ENCODE measurements at regions not wholly inside any gene's neighbourhood (a gene's known extent, or its start where the extent isn't known, plus 50 kb on each side); places are given as distances from the start of the nearest gene placed in this dataset.

- Mint-ChIP-seq H3K27me3 (ENCODE audit: low read depth) (peaks cover 56% of the 10 kb centered on the region), H3K4me1 (peaks cover 28% of the 10 kb centered on the region), H3K27ac (ENCODE audit: unreplicated experiment) (no peak overlapping the region), H3K4me3 (no peak overlapping the region), H3K36me3 (ENCODE audit: low read depth) (no peaks in the 10 kb centered on the region), H3K9me3 (no peaks in the 10 kb centered on the region)
- no peak for TF ChIP-seq CTCF (conservative IDR thresholded peaks at IDR 0.05)
- no peak for DNase-seq (ENCODE audit: low read depth, low spot score)
Measured at GRCh38 chr5:147080391-147080790, 154.4 kb upstream of the STK32A start.

DNA sequence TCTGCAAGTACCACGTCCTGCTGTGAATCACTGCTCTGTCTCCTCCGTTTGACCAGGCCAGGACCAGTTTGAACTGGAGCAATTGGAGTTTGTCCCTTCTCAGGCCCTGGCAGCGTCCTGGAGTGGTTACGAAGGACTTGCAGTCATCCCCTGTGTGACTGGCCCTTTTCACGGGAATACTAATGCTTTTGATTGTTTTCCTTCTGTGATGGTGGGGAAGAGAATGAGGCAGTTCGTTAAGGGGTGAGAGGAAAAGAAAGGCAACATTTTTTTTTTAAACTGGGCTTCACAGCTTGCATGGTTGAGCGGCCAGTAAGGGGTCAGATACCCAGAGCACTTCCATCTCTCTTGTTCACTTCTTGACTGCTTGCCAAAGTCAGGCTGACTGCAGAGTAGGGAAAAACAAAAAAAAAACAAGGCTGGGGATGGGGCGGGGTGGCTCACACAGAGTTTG is 153.5 kb upstream of the STK32A start:
- TF ChIP-seq CTCF (conservative IDR thresholded peaks at IDR 0.05) = no peak
- Mint-ChIP-seq H3K9me3 (no peaks in the 10 kb centered on the region), H3K27me3 (ENCODE audit: low read depth) (peaks cover 61% of the 10 kb centered on the region), H3K36me3 (ENCODE audit: low read depth) (no peaks in the 10 kb centered on the region), H3K4me3 (no peak overlapping the region), H3K27ac (ENCODE audit: unreplicated experiment) (peak overlapping the region; percentile 65), H3K4me1 (peaks cover 32% of the 10 kb centered on the region)
- no peak for DNase-seq (ENCODE audit: low read depth, low spot score)

DNA sequence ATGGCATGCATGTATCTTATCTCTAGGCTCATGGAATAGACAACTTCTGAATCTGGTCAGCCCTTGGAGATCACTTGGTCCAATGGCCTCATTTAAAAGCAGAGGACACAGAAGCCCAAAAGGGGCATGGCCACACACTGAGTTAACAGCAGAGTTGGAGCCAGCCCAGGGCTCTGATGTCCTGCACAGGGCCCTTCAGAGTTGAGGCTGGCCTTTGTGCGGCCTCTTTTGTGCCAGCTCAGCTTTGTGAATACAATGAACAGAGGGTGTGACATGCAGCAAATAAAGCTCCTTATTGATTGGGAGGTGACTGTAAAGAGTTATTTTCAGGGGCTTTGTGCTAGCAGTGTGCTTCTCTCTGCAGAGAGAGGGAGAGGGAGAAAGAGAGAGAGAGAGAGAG is 150.1 kb upstream of the STK32A start:
- H3K4me3 Mint-ChIP-seq = peak overlapping the region; percentile 3
- DNase-seq (ENCODE audit: low read depth, low spot score) = peak; percentile 45
- no peak overlapping the region for H3K27ac Mint-ChIP-seq (ENCODE audit: unreplicated experiment)
- H3K36me3 Mint-ChIP-seq (ENCODE audit: low read depth) = no peaks in the 10 kb centered on the region
- H3K27me3 Mint-ChIP-seq (ENCODE audit: low read depth) = peaks cover 86% of the 10 kb centered on the region
- no peak for TF ChIP-seq CTCF (conservative IDR thresholded peaks at IDR 0.05)
- H3K4me1 Mint-ChIP-seq = peaks cover 32% of the 10 kb centered on the region
- H3K9me3 Mint-ChIP-seq = no peaks in the 10 kb centered on the region

- Mint-ChIP-seq H3K4me3 (no peak overlapping the region), H3K27me3 (ENCODE audit: low read depth) (peaks cover 84% of the 10 kb centered on the region), H3K9me3 (no peaks in the 10 kb centered on the region), H3K4me1 (peaks cover 32% of the 10 kb centered on the region), H3K27ac (ENCODE audit: unreplicated experiment) (no peak overlapping the region), H3K36me3 (ENCODE audit: low read depth) (no peaks in the 10 kb centered on the region)
- no peak for DNase-seq (ENCODE audit: low read depth, low spot score)
- no peak for TF ChIP-seq CTCF (conservative IDR thresholded peaks at IDR 0.05)
Measured at GRCh38 chr5:147085409-147085808, 149.4 kb upstream of the STK32A start.

DNA sequence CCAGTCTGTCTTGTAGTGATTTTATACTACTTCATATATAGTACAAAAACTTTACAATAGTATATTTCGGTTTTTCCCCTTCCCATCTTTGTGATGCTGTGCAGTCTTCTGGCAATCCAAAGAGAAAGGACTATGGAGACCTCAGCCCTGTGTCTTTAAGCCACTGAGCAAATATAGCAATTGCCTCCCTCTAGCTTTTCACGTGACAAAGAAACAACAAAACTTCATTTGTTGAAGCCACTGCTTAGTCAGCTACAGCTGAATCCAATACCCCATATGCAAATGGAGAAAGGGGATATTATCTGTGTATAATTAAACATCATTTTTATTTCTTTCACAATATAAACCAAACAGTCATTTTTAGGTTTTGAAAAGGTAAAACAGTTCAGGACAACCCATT is 142.8 kb upstream of the STK32A start:
- no peak for DNase-seq (ENCODE audit: low read depth, low spot score)
- Mint-ChIP-seq H3K4me3 (no peak overlapping the region), H3K4me1 (peaks cover 7% of the 10 kb centered on the region), H3K27me3 (ENCODE audit: low read depth) (peaks cover 55% of the 10 kb centered on the region), H3K27ac (ENCODE audit: unreplicated experiment) (no peak overlapping the region), H3K9me3 (no peaks in the 10 kb centered on the region), H3K36me3 (ENCODE audit: low read depth) (no peaks in the 10 kb centered on the region)
- no peak for TF ChIP-seq CTCF (conservative IDR thresholded peaks at IDR 0.05)

DNA sequence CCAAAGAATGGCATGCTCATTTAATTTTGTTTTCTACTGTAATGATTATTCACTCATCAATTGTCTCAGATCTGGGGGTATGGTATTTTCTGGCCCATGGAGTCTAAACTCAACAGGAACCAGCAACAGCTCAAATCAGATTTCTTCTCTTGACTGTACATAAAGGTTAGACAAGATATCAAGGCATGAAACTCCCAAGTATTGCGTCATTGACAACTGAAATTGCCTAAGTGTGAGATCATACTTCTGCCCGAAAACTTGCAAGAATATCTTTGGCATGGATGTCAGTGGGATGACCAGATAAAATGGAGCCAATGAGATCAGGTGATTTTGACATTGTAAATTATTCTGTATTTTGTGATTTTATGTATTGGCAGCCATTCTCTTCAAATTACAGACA is 141.7 kb upstream of the STK32A start:
- peaks cover 10% of the 10 kb centered on the region for H3K4me1 Mint-ChIP-seq
- no peak overlapping the region for H3K27ac Mint-ChIP-seq (ENCODE audit: unreplicated experiment)
- no peak overlapping the region for H3K4me3 Mint-ChIP-seq
- DNase-seq (ENCODE audit: low read depth, low spot score) = no peak
- H3K36me3 Mint-ChIP-seq (ENCODE audit: low read depth) = no peaks in the 10 kb centered on the region
- H3K9me3 Mint-ChIP-seq = peaks cover 2% of the 10 kb centered on the region
- peaks cover 45% of the 10 kb centered on the region for H3K27me3 Mint-ChIP-seq (ENCODE audit: low read depth)
- no peak for TF ChIP-seq CTCF (conservative IDR thresholded peaks at IDR 0.05)
